ENCODE measurements at regions not wholly inside any gene's neighbourhood (a gene's known extent, or its start where the extent isn't known, plus 50 kb on each side); places are given as distances from the start of the nearest gene placed in this dataset.

DNA sequence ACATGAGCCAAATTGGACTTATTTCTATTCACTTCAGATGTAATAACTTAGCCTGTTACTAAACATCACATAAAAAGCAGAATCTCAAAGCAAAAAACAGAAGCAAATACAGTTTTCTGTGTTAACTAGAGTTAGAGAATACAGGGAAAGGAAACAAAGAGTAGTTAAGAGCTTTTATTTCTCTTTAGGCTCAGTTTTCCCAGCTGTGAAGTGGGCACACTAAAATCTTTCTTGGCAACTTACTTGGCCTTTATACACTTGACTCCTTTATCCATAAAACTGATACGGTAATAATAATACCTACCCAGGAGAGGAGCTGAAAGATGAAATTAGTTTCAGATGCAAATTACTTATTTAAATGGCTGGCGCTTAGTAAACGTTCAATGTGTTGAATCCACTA lies 132.8 kb upstream of the SPATS2L start (continued):
- TF ChIP-seq NANOG (IDR thresholded peaks at IDR 0.05; ENCODE audit: borderline replicate concordance) = no peak
- no peak for TF ChIP-seq JUNB (IDR thresholded peaks at IDR 0.05; ENCODE audit: unreplicated experiment)
- TF ChIP-seq, protein P1, sequence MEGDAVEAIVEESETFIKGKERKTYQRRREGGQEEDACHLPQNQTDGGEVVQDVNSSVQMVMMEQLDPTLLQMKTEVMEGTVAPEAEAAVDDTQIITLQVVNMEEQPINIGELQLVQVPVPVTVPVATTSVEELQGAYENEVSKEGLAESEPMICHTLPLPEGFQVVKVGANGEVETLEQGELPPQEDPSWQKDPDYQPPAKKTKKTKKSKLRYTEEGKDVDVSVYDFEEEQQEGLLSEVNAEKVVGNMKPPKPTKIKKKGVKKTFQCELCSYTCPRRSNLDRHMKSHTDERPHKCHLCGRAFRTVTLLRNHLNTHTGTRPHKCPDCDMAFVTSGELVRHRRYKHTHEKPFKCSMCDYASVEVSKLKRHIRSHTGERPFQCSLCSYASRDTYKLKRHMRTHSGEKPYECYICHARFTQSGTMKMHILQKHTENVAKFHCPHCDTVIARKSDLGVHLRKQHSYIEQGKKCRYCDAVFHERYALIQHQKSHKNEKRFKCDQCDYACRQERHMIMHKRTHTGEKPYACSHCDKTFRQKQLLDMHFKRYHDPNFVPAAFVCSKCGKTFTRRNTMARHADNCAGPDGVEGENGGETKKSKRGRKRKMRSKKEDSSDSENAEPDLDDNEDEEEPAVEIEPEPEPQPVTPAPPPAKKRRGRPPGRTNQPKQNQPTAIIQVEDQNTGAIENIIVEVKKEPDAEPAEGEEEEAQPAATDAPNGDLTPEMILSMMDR (conservative IDR thresholded peaks at IDR 0.05; ENCODE audit: low read depth in 2 of 2) = no peak
- no peak for TF ChIP-seq EZH2 (IDR thresholded peaks at IDR 0.05; ENCODE audit: low read depth, unreplicated experiment)

DNA sequence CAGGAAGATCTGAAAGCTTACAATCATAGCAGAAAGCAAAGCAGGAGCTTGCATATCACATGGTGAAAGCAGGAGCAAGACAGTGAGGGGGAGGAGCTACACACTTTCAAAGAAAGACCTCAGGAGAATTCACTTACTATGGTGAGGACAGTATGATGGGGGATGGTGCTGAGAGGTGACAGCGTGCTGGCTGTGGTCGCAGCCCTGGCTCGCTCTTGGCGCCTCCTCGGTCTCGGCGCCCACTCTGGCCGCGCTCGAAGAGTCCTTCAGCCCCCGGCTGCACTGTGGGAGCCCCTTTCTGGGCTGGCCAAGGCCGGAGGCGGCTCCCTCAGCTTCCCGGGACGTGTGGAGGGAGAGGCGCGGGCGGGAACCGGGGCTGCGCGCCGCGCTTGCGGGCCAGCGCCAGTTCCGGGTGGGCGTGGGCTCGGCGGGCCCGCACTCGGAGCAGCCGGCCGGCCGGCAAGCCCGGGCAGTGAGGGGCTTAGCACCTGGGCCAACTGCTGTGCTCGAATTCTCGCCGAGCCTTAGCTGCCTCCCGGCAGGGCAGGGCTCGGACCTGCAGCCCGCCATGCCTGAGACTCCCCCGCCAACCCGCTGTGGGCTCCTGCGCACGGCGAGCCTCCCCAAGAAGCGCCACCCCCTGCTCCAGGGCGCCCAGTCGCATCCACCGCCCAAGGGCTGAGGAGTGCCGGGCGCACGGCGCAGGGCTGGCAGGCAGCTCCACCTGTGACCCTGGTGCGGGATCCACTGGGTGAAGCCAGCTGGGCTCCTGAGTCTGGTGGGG lies 131.9 kb upstream of the SPATS2L start:
- H3K36me3 Mint-ChIP-seq (ENCODE audit: low read depth) = peaks cover 17% of the 10 kb centered on the region
- no peaks in the 10 kb centered on the region for H3F3A ChIP-seq (replicated peaks; ENCODE audit: low read depth)
- no peak overlapping the region for H3K4me3 ChIP-seq
- H3K4me1 Mint-ChIP-seq = peaks cover 8% of the 10 kb centered on the region
- no peak overlapping the region for H3K4me2 ChIP-seq
- H3K9me2 ChIP-seq (ENCODE audit: insufficient read depth) = peaks cover 20% of the 10 kb centered on the region
- H3K4me1 ChIP-seq (ENCODE audit: insufficient read depth) = peaks cover 6% of the 10 kb centered on the region; the same call in 1 of the 2 replicates
- no peaks in the 10 kb centered on the region for H3K36me3 ChIP-seq (ENCODE audit: insufficient read depth)
- H3K27ac ChIP-seq (ENCODE audit: low read depth) = no peak overlapping the region
- H4K20me1 ChIP-seq (replicated peaks; ENCODE audit: insufficient read depth) = no peaks in the 10 kb centered on the region
- ATAC-seq = no peak
- no peak overlapping the region; the same call in 2 of the 3 replicates for H3K4me3 Mint-ChIP-seq
- DNase-seq (ENCODE audit: low spot score) = peak; percentile 12
- no peaks in the 10 kb centered on the region for H3K27me3 ChIP-seq (ENCODE audit: insufficient read depth)
- H3K27ac Mint-ChIP-seq = no peak overlapping the region
- no peaks in the 10 kb centered on the region for H3K79me2 ChIP-seq (replicated peaks; ENCODE audit: insufficient read depth)
- H3K9me3 Mint-ChIP-seq = peaks cover 11% of the 10 kb centered on the region; the same call in 2 of the 3 replicates
- H3K27me3 Mint-ChIP-seq (ENCODE audit: insufficient read depth, low read depth, poor library complexity) = peaks cover 2% of the 10 kb centered on the region
- peak overlapping the region; percentile 49; the same call in 1 of the 2 replicates for H2AFZ ChIP-seq
- no peak for TF ChIP-seq ZNF331 (CRISPR knock-in tag; IDR thresholded peaks at IDR 0.05; ENCODE audit: low read depth)
- TF ChIP-seq, protein P2, sequence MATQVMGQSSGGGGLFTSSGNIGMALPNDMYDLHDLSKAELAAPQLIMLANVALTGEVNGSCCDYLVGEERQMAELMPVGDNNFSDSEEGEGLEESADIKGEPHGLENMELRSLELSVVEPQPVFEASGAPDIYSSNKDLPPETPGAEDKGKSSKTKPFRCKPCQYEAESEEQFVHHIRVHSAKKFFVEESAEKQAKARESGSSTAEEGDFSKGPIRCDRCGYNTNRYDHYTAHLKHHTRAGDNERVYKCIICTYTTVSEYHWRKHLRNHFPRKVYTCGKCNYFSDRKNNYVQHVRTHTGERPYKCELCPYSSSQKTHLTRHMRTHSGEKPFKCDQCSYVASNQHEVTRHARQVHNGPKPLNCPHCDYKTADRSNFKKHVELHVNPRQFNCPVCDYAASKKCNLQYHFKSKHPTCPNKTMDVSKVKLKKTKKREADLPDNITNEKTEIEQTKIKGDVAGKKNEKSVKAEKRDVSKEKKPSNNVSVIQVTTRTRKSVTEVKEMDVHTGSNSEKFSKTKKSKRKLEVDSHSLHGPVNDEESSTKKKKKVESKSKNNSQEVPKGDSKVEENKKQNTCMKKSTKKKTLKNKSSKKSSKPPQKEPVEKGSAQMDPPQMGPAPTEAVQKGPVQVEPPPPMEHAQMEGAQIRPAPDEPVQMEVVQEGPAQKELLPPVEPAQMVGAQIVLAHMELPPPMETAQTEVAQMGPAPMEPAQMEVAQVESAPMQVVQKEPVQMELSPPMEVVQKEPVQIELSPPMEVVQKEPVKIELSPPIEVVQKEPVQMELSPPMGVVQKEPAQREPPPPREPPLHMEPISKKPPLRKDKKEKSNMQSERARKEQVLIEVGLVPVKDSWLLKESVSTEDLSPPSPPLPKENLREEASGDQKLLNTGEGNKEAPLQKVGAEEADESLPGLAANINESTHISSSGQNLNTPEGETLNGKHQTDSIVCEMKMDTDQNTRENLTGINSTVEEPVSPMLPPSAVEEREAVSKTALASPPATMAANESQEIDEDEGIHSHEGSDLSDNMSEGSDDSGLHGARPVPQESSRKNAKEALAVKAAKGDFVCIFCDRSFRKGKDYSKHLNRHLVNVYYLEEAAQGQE (IDR thresholded peaks at IDR 0.05; ENCODE audit: unreplicated experiment) = no peak
- TF ChIP-seq, protein P3, sequence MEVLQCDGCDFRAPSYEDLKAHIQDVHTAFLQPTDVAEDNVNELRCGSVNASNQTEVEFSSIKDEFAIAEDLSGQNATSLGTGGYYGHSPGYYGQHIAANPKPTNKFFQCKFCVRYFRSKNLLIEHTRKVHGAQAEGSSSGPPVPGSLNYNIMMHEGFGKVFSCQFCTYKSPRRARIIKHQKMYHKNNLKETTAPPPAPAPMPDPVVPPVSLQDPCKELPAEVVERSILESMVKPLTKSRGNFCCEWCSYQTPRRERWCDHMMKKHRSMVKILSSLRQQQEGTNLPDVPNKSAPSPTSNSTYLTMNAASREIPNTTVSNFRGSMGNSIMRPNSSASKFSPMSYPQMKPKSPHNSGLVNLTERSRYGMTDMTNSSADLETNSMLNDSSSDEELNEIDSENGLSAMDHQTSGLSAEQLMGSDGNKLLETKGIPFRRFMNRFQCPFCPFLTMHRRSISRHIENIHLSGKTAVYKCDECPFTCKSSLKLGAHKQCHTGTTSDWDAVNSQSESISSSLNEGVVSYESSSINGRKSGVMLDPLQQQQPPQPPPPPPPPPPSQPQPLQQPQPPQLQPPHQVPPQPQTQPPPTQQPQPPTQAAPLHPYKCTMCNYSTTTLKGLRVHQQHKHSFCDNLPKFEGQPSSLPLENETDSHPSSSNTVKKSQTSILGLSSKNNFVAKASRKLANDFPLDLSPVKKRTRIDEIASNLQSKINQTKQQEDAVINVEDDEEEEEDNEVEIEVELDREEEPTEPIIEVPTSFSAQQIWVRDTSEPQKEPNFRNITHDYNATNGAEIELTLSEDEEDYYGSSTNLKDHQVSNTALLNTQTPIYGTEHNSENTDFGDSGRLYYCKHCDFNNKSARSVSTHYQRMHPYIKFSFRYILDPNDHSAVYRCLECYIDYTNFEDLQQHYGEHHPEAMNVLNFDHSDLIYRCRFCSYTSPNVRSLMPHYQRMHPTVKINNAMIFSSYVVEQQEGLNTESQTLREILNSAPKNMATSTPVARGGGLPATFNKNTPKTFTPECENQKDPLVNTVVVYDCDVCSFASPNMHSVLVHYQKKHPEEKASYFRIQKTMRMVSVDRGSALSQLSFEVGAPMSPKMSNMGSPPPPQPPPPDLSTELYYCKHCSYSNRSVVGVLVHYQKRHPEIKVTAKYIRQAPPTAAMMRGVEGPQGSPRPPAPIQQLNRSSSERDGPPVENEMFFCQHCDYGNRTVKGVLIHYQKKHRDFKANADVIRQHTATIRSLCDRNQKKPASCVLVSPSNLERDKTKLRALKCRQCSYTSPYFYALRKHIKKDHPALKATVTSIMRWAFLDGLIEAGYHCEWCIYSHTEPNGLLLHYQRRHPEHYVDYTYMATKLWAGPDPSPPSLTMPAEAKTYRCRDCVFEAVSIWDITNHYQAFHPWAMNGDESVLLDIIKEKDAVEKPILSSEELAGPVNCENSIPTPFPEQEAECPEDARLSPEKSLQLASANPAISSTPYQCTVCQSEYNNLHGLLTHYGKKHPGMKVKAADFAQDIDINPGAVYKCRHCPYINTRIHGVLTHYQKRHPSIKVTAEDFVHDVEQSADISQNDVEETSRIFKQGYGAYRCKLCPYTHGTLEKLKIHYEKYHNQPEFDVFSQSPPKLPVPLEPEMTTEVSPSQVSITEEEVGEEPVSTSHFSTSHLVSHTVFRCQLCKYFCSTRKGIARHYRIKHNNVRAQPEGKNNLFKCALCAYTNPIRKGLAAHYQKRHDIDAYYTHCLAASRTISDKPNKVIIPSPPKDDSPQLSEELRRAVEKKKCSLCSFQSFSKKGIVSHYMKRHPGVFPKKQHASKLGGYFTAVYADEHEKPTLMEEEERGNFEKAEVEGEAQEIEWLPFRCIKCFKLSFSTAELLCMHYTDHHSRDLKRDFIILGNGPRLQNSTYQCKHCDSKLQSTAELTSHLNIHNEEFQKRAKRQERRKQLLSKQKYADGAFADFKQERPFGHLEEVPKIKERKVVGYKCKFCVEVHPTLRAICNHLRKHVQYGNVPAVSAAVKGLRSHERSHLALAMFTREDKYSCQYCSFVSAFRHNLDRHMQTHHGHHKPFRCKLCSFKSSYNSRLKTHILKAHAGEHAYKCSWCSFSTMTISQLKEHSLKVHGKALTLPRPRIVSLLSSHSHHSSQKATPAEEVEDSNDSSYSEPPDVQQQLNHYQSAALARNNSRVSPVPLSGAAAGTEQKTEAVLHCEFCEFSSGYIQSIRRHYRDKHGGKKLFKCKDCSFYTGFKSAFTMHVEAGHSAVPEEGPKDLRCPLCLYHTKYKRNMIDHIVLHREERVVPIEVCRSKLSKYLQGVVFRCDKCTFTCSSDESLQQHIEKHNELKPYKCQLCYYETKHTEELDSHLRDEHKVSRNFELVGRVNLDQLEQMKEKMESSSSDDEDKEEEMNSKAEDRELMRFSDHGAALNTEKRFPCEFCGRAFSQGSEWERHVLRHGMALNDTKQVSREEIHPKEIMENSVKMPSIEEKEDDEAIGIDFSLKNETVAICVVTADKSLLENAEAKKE (CRISPR knock-in tag; IDR thresholded peaks at IDR 0.05) = no peak
- no peak for TF ChIP-seq STAT1 (IDR thresholded peaks at IDR 0.05; ENCODE audit: unreplicated experiment)
- no peak for TF ChIP-seq NANOG (IDR thresholded peaks at IDR 0.05; ENCODE audit: borderline replicate concordance)
- no peak for TF ChIP-seq EZH2phosphoT487 (IDR thresholded peaks at IDR 0.05; ENCODE audit: unreplicated experiment)
- TF ChIP-seq, protein P4, sequence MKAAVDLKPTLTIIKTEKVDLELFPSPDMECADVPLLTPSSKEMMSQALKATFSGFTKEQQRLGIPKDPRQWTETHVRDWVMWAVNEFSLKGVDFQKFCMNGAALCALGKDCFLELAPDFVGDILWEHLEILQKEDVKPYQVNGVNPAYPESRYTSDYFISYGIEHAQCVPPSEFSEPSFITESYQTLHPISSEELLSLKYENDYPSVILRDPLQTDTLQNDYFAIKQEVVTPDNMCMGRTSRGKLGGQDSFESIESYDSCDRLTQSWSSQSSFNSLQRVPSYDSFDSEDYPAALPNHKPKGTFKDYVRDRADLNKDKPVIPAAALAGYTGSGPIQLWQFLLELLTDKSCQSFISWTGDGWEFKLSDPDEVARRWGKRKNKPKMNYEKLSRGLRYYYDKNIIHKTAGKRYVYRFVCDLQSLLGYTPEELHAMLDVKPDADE (IDR thresholded peaks at IDR 0.05) = no peak
- no peak for TF ChIP-seq CREB1 (CRISPR knock-in tag; IDR thresholded peaks at IDR 0.05; ENCODE audit: low read depth)

All from GM23338 (cell line).